ENCODE measurements at regions not wholly inside any gene's neighbourhood (a gene's known extent, or its start where the extent isn't known, plus 50 kb on each side); places are given as distances from the start of the nearest gene placed in this dataset.

- H3K4me3 ChIP-seq (ENCODE audit: low read depth, low read length) = no peak overlapping the region
- DNase-seq (ENCODE audit: low read depth) = no peak
- TF ChIP-seq CTCF (IDR thresholded peaks at IDR 0.05; ENCODE audit: low read depth, low read length) (no peak), MYC (IDR thresholded peaks at IDR 0.05; ENCODE audit: low read depth, low read length) (no peak), POLR2A (IDR thresholded peaks at IDR 0.05; ENCODE audit: extremely low read depth, insufficient read length) (no peak), MAX (IDR thresholded peaks at IDR 0.05; ENCODE audit: low read depth, low read length) (no peak)
Observed at GRCh38 chr13:34543836-34544235, 398.2 kb upstream of the NBEA start.

- no peak for DNase-seq (ENCODE audit: low read depth)
- TF ChIP-seq POLR2A (IDR thresholded peaks at IDR 0.05; ENCODE audit: extremely low read depth, insufficient read length) (no peak), CTCF (IDR thresholded peaks at IDR 0.05; ENCODE audit: low read depth, low read length) (no peak), MYC (IDR thresholded peaks at IDR 0.05; ENCODE audit: low read depth, low read length) (no peak), MAX (IDR thresholded peaks at IDR 0.05; ENCODE audit: low read depth, low read length) (no peak)
- no peak overlapping the region for H3K4me3 ChIP-seq (ENCODE audit: low read depth, low read length)
Observed at GRCh38 chr13:34545461-34545860, 396.6 kb upstream of the NBEA start.

GRCh38 chr13:34546344-34547250 lies 395.5 kb upstream of the NBEA start:
- TF ChIP-seq POLR2A (IDR thresholded peaks at IDR 0.05; ENCODE audit: extremely low read depth, insufficient read length) (no peak), MYC (IDR thresholded peaks at IDR 0.05; ENCODE audit: low read depth, low read length) (no peak), MAX (IDR thresholded peaks at IDR 0.05; ENCODE audit: low read depth, low read length) (no peak), CTCF (IDR thresholded peaks at IDR 0.05; ENCODE audit: low read depth, low read length) (no peak)
- no peak overlapping the region for H3K4me3 ChIP-seq (ENCODE audit: low read depth, low read length)
- DNase-seq (ENCODE audit: low read depth) = no peak

- TF ChIP-seq CTCF (IDR thresholded peaks at IDR 0.05; ENCODE audit: low read depth, low read length) = no peak
- no peak for TF ChIP-seq POLR2A (IDR thresholded peaks at IDR 0.05; ENCODE audit: extremely low read depth, insufficient read length)
- no peak for TF ChIP-seq MAX (IDR thresholded peaks at IDR 0.05; ENCODE audit: low read depth, low read length)
- no peak overlapping the region for H3K4me3 ChIP-seq (ENCODE audit: low read depth, low read length)
- DNase-seq (ENCODE audit: low read depth) = no peak
Observed at GRCh38 chr13:34547929-34548328, 394.1 kb upstream of the NBEA start.

- DNase-seq (ENCODE audit: low read depth) = no peak
- TF ChIP-seq POLR2A (IDR thresholded peaks at IDR 0.05; ENCODE audit: extremely low read depth, insufficient read length) = no peak
- no peak for TF ChIP-seq MYC (IDR thresholded peaks at IDR 0.05; ENCODE audit: low read depth, low read length)
- TF ChIP-seq CTCF (IDR thresholded peaks at IDR 0.05; ENCODE audit: low read depth, low read length) = no peak
- no peak for TF ChIP-seq MAX (IDR thresholded peaks at IDR 0.05; ENCODE audit: low read depth, low read length)
- no peak overlapping the region for H3K4me3 ChIP-seq (ENCODE audit: low read depth, low read length)
Observed at GRCh38 chr13:34553376-34553775, 388.7 kb upstream of the NBEA start.
